Brain pericyte (primary cell): ENCODE measurements at regions not wholly inside any gene's neighbourhood (a gene's known extent, or its start where the extent isn't known, plus 50 kb on each side); places are given as distances from the start of the nearest gene placed in this dataset.

ENCODE experiments used
- DNase-seq: peaks from one replicate; pipeline ENCODE4 v3.0.0-alpha.2; 2012; ENCODE audit warnings: low read depth, low spot score

DNA sequence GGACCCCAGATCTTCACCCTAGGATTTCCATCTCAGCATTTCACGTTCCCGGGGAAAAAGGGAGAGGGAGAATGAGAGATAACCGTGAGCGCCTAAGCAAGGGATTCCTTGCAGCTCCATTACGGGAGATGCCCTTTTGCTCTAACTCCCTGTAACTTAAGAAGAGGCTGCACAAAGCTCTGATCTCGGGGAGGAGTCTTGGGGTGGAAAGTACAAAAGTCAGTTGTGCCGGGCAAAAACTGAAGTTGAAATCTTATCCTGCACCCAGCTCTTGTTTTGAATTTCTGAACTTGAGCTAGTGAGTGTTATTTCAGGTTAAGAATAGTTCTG lies 256.4 kb upstream of the SOX21 start:
- no peak for DNase-seq

DNA sequence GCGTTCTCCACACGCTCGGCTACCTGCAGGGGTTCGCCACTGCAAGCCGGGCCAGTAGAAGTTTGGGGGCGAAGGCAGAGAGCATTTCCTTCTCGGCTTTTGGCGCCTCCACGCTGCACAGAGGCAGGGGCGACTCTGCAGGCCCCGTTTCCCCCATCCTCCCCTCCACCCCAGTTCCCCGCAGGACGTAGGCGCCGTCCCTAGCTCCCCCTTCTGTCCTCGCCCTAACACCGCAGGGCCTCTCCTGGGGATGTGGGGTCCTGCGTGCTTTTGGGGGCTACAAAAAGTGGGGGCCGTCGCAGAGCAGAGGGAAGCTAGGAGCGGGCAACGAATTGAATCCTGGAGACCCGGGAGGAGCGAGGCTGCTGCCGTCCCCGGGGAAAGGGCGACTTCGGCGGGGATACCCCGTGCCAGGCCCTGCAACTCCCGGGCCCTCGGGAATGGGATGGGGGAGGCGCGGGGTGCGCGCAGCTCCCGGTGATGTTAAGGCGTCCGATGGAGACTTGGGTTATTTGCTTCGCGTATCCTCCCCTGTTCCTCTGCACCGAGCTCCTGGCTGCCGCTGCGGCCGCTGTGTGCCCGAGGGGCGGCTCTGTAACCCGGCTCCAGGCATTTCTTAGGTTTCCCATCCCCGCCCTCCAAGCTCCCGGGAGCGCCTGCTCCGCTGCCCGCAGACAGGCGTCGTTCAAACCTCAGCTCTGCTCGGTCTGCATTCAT lies 255.9 kb upstream of the SOX21 start:
- DNase-seq, result no peak

- DNase-seq, result no peak
These were observed 255.1 kb upstream of the SOX21 start for GRCh38 chr13:94967183-94968039.

GRCh38 chr13:94966422-94966955 lies 254.1 kb upstream of the SOX21 start:
- no peak for DNase-seq

DNA sequence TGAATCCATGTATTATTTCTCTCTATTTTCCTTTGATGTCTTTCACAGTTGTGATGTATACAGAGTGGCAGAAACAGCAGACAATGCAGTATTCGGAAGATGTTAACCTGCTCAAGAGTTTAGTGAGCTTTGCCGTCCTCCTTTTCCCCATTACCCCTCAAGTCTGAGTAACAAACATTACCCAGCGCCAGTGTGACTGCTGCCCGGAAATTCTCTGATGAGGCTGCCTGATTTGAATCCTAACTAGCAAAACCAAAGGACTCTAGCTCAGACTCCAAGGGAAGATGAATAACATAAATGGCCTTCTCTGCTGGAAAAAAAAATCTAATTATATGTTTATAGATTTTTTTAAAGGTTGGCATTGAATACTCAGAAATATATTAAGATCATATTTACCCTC lies 247.3 kb upstream of the SOX21 start:
- no peak for DNase-seq

GRCh38 chr13:94956417-94957110 lies 244.2 kb upstream of the SOX21 start:
- no peak for DNase-seq

GRCh38 chr13:94952787-94953186 lies 240.4 kb upstream of the SOX21 start:
- no peak for DNase-seq

- no peak for DNase-seq
These were observed 238.0 kb upstream of the SOX21 start for GRCh38 chr13:94950303-94950702.

DNA sequence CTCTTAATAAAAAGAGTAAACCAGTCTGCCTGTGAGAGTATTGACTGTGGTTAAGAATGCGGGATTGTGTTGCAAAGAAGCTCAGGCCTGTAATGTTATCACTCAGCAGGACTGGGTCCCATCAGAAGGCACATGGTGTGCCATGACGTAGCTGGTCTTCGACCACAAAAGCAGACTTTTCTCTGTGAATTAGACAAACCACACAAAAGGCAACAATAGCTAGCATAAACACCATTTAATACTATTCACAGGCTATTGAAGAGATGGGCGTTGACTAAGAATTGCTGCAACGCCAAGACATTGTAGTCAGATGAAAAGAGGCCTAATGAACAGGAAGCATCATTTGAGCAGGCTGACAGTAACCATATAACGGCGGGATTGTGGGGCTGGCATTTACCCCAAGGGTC lies 235.6 kb upstream of the SOX21 start:
- DNase-seq, result no peak

- no peak for DNase-seq
These were observed 235.0 kb upstream of the SOX21 start for GRCh38 chr13:94947392-94947791.

- no peak for DNase-seq
These were observed 233.7 kb upstream of the SOX21 start for GRCh38 chr13:94946039-94946438.

GRCh38 chr13:94938124-94938523 lies 225.8 kb upstream of the SOX21 start:
- no peak for DNase-seq

DNA sequence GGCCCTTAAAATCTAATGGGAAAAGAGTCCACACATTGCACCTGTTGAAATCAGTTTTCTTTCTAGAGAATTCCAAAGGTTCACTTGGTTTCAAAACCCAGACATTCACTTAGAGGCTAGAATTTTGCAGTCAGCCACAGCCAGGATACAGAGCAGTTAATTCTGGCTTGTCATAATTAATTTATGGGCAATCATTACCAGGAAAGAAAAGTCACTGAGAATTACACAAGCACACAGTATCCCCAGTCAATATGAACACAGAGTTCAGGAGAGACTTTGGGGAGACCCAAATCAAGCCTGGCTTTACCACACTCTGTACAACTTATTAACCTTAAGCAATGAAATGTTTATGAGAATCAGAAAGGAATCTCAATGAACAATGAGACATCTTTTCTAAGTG lies 224.3 kb upstream of the SOX21 start:
- no peak for DNase-seq

- DNase-seq, result no peak
These were observed 221.6 kb upstream of the SOX21 start for GRCh38 chr13:94933936-94934335.

DNA sequence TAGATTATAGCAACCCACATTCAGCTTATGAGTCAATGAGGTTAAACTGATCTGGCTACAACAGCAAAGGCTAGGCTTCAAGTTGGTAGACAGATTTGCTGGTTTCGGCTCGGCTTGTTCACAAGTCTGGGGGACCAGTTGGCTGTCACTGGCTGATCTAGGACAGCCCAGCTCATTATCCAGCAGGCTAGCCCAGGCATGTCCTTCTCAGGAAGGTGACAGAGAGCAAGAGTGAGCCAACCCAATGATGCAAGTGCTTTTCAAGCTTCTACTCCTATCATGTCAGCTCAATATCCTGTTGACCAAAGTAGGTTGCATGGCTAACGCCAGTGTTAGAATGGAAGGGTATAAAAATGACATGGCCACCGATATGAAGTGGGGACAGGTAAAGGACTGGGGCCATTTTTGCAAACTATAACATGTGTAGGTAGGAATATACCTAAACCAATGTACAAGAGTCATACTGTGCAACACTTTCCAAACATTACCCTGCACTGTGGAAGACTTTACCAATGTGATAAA lies 220.9 kb upstream of the SOX21 start:
- DNase-seq, result no peak

DNA sequence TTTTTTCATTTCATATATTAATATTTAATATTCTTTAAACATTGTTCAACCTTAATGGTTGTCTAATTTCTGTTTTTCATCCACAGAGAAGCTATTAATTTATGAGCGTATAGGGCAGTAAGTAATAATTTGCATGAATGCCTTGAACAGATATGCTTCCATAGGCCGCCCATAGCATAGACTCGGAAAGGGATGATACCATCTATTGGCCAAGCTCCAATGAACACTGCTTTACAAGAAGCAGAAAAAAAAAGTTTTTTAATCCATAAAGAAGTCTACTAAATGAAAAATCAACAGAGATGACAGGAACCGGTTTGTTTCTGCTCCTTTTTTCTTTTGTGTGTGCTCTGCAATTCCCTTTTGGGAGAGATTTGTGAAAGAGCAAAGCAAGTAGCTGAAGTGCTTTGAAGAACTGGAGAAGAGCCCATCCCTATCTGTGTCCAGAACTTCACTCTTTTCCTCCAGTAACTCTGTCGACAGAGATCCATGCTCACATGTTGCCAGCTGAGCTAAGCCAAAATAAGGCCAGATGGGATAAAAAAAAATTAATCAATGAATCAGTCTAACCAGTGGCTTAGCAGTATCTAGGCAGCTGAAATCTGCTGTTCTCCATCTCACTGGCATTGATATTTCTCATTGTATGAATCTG lies 215.9 kb upstream of the SOX21 start:
- DNase-seq, result no peak

- no peak for DNase-seq
These were observed 212.9 kb upstream of the SOX21 start for GRCh38 chr13:94925263-94925662.

GRCh38 chr13:94921181-94921580 lies 208.8 kb upstream of the SOX21 start:
- DNase-seq, result no peak

- no peak for DNase-seq
These were observed 208.2 kb upstream of the SOX21 start for GRCh38 chr13:94920578-94920977.

GRCh38 chr13:94917824-94918223 lies 205.5 kb upstream of the SOX21 start:
- no peak for DNase-seq

DNA sequence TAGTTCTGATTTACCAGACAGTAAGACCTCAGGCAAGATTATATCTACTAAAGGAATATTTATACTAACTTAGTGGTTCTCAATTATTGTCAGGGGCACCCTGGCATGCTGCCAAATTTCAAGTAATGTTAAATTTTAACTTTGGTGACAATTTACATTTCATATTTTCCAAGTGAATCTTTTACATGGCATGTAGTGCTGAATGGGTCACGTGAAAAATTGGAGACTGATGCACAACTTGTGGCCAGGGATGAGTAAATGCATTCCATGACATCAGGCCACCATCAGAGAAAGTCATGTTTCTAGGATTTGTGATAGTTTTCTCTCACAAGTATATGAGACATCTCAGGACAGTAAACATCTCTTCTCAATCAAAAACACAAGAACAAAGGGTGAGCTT lies 202.6 kb upstream of the SOX21 start:
- DNase-seq, result no peak

DNA sequence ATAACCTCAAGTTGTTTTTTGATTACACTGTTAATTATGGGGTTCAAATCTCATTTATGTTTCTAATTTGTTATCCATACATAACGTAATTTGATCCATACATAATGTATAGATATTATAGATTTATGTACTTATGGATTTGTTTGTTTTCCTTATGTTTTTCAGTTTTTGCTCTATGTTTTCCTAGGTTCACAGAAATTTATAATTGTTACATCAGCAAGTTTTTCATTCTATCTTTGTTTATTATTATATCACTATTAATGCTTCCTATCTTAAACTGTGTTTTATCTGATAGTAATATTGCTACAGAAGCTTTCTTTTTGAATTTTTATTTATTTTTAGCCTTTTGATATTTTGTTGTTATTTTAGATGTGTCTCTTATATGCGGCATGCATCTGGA lies 194.3 kb upstream of the SOX21 start:
- no peak for DNase-seq
